ENCODE measurements at regions not wholly inside any gene's neighbourhood (a gene's known extent, or its start where the extent isn't known, plus 50 kb on each side); places are given as distances from the start of the nearest gene placed in this dataset.
"Not testable (repeated sequence)": the region's sequence is repeated elsewhere in the genome, so short reads cannot be mapped to it uniquely, and the experiment has no call there.

DNA sequence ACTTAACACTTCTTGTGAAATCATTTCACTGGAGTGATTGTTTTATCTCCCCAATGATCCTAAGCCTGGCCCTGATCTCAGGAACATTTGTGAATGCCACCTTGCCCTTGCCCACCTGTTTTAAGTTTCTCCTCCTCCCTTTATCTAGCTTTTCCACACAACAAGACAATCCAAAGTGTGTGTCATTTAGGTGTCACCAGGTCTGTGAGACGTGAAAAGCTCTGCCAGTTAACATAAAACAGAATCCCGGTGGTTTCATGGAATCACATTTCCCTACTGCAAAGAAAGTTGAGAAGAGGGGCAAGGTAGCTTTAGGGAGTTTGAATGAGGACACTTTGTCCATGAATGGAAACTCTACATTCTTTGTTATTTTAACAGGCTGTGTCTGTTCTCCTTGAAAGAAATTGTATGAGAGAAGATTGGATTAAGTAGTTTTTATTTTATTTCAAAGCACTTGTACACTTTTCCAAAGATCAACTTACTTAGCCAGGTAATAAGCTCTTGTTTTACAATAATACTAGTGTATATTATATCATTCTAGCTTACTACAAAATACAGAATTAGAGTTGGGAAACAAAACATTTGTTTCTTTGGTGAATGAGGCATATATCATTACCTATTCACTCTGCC is 239.0 kb downstream of the ISL1 start:
- 0 out of 2 replicates have a peak, but pooled peaks cover 4% of the 10 kb centered on the region for H3K9me3 ChIP-seq (ENCODE audit: insufficient read depth, low read depth, low read length)
- WGBS = 36% methylated on average over 2 of the region's 2 CpGs
- H3K4me3 ChIP-seq (ENCODE audit: low read length) = no peak overlapping the region
- no peaks in the 10 kb centered on the region for H3K36me3 ChIP-seq (ENCODE audit: insufficient read depth, low read length)
- no peaks in the 10 kb centered on the region for H3K27me3 ChIP-seq (ENCODE audit: insufficient read depth, low read length)
- H3K4me1 ChIP-seq (ENCODE audit: insufficient read depth, low read length) = peaks cover 27% of the 10 kb centered on the region
- no peak overlapping the region for H3K27ac ChIP-seq (ENCODE audit: low read depth, low read length)
- no peak overlapping the region for H3K9ac ChIP-seq (ENCODE audit: low read depth, low read length)

DNA sequence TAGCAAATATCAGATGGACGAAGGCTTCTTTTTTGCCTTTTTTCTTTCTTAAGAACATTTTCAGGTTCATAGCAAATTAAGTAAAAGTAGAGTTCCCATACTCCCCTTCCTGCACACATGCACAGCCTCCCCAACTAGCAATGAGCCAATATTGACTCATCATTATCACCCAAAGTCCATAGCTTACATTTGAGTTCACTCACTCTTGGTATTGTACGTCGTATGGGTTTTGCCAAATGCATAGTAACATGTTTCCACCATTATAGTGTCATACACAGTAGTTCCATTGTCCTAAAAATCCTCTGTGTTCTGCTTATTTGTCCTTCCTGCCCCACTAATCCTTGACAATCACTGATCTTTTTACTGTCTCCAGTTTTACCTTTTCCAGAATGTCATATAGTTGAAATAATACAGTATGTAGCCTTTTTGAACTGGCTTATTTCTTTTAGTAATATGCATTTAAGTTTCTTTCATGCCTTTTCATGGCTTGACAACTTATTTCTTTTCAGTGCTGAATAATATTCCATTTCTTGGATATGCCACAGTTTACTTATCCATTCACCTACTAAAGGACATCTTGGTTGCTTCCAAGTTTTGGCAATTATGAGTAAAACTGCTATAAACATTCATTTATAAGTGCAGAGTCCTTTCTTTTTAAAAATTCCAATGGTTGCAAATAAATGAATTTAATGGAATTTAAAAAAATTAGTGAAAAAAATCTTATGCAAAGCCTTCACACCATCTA is 242.1 kb downstream of the ISL1 start:
- no peak overlapping the region for H3K4me3 ChIP-seq (ENCODE audit: low read length)
- H3K27ac ChIP-seq (ENCODE audit: low read depth, low read length) = no peak overlapping the region
- H3K27me3 ChIP-seq (ENCODE audit: insufficient read depth, low read length) = no peaks in the 10 kb centered on the region
- H3K4me1 ChIP-seq (ENCODE audit: insufficient read depth, low read length) = peaks cover 18% of the 10 kb centered on the region
- 0 out of 2 replicates have a peak, but pooled peaks cover 4% of the 10 kb centered on the region for H3K9me3 ChIP-seq (ENCODE audit: insufficient read depth, low read depth, low read length)
- H3K36me3 ChIP-seq (ENCODE audit: insufficient read depth, low read length) = no peaks in the 10 kb centered on the region
- 96% methylated on average over 2 of the region's 3 CpGs for WGBS
- H3K9ac ChIP-seq (ENCODE audit: low read depth, low read length) = no peak overlapping the region

- H3K9me3 ChIP-seq (ENCODE audit: insufficient read depth, low read depth, low read length) = peaks cover 14% of the 10 kb centered on the region
- no peak overlapping the region for H3K9ac ChIP-seq (ENCODE audit: low read depth, low read length)
- no peak overlapping the region for H3K4me3 ChIP-seq (ENCODE audit: low read length)
- no peaks in the 10 kb centered on the region for H3K27me3 ChIP-seq (ENCODE audit: insufficient read depth, low read length)
- 92% methylated on average over 2 of the region's 2 CpGs for WGBS
- no peak overlapping the region for H3K27ac ChIP-seq (ENCODE audit: low read depth, low read length)
- H3K36me3 ChIP-seq (ENCODE audit: insufficient read depth, low read length) = no peaks in the 10 kb centered on the region
- H3K4me1 ChIP-seq (ENCODE audit: insufficient read depth, low read length) = no peaks in the 10 kb centered on the region
Observed at GRCh38 chr5:51632027-51632426, 248.8 kb downstream of the ISL1 start.

- Histone ChIP-seq H3K27me3 (ENCODE audit: insufficient read depth, low read length) (no peaks in the 10 kb centered on the region), H3K9ac (ENCODE audit: low read depth, low read length) (no peak overlapping the region), H3K9me3 (ENCODE audit: insufficient read depth, low read depth, low read length) (peaks cover 14% of the 10 kb centered on the region), H3K27ac (ENCODE audit: low read depth, low read length) (no peak overlapping the region), H3K4me1 (ENCODE audit: insufficient read depth, low read length) (no peaks in the 10 kb centered on the region), H3K4me3 (ENCODE audit: low read length) (no peak overlapping the region), H3K36me3 (ENCODE audit: insufficient read depth, low read length) (no peaks in the 10 kb centered on the region)
- 100% methylated on average over 1 of the region's 2 CpGs for WGBS
Observed at GRCh38 chr5:51632793-51633192, 249.5 kb downstream of the ISL1 start.

DNA sequence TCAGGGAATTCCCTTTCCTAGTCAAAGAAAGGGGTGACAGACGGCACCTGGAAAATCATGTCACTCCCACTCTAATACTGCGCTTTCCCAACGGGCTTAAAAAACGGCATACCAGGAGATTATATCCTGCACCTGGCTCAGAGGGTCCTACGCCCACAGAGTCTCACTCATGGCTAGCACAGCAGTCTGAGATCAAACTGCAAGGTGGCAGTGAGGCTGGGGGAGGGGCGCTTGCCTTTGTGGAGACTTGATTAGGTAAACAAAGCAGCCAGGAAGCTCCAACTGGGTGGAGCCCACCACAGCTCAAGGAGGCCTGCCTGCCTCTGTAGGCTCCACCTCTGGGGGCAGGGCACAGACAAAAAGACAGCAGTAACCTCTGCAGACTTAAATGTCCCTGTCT is 253.7 kb downstream of the ISL1 start:
- not testable (repeated sequence) for H3K27me3 ChIP-seq (ENCODE audit: insufficient read depth, low read length); H3K27ac ChIP-seq (ENCODE audit: low read depth, low read length); H3K9ac ChIP-seq (ENCODE audit: low read depth, low read length); H3K36me3 ChIP-seq (ENCODE audit: insufficient read depth, low read length); H3K4me3 ChIP-seq (ENCODE audit: low read length); H3K4me1 ChIP-seq (ENCODE audit: insufficient read depth, low read length)
- peaks cover 14% of the 10 kb centered on the region for H3K9me3 ChIP-seq (ENCODE audit: insufficient read depth, low read depth, low read length)
- WGBS = 91% methylated on average over 6 of the region's 6 CpGs

GRCh38 chr5:51644976-51645375 is 261.7 kb downstream of the ISL1 start:
- Histone ChIP-seq H3K27me3 (ENCODE audit: insufficient read depth, low read length) (no peaks in the 10 kb centered on the region), H3K27ac (ENCODE audit: low read depth, low read length) (no peak overlapping the region), H3K36me3 (ENCODE audit: insufficient read depth, low read length) (no peaks in the 10 kb centered on the region), H3K9ac (ENCODE audit: low read depth, low read length) (no peak overlapping the region), H3K9me3 (ENCODE audit: insufficient read depth, low read depth, low read length) (no peaks in the 10 kb centered on the region), H3K4me3 (ENCODE audit: low read length) (no peak overlapping the region), H3K4me1 (ENCODE audit: insufficient read depth, low read length) (no peaks in the 10 kb centered on the region)
- WGBS = 89% methylated on average over 2 of the region's 2 CpGs

- no peaks in the 10 kb centered on the region for H3K4me1 ChIP-seq (ENCODE audit: insufficient read depth, low read length)
- H3K4me3 ChIP-seq (ENCODE audit: low read length) = no peak overlapping the region
- H3K36me3 ChIP-seq (ENCODE audit: insufficient read depth, low read length) = no peaks in the 10 kb centered on the region
- H3K9me3 ChIP-seq (ENCODE audit: insufficient read depth, low read depth, low read length) = no peaks in the 10 kb centered on the region
- no peak overlapping the region for H3K27ac ChIP-seq (ENCODE audit: low read depth, low read length)
- H3K9ac ChIP-seq (ENCODE audit: low read depth, low read length) = no peak overlapping the region
- H3K27me3 ChIP-seq (ENCODE audit: insufficient read depth, low read length) = no peaks in the 10 kb centered on the region
Observed at GRCh38 chr5:51646482-51646881, 263.2 kb downstream of the ISL1 start.

- peaks cover 12% of the 10 kb centered on the region for H3K4me1 ChIP-seq (ENCODE audit: insufficient read depth, low read length)
- no peak overlapping the region for H3K9ac ChIP-seq (ENCODE audit: low read depth, low read length)
- no peaks in the 10 kb centered on the region for H3K27me3 ChIP-seq (ENCODE audit: insufficient read depth, low read length)
- no peaks in the 10 kb centered on the region for H3K9me3 ChIP-seq (ENCODE audit: insufficient read depth, low read depth, low read length)
- no peak overlapping the region for H3K27ac ChIP-seq (ENCODE audit: low read depth, low read length)
- 92% methylated on average over 1 of the region's 1 CpG for WGBS
- no peak overlapping the region for H3K4me3 ChIP-seq (ENCODE audit: low read length)
- H3K36me3 ChIP-seq (ENCODE audit: insufficient read depth, low read length) = no peaks in the 10 kb centered on the region
Observed at GRCh38 chr5:51650824-51651223, 267.6 kb downstream of the ISL1 start.

DNA sequence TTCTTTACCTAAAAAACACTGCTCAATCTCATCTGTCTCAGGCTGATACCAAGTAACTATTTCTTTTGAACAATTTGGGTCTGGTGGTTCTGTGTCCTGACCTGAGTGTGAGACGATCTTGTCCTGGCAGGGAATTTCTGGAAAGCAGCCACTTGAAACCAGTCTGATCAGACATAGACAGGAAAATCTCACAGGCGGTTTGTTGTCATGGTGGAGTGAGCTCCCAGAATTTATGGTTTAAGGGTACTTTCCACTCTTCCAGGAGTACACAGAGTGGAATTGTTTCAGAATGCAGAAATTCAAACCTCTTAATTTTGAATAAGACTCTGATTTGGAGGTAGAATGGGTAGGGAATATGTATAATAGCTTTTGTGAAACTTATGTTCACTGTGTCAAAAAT is 268.2 kb downstream of the ISL1 start:
- no peak overlapping the region for H3K27ac ChIP-seq (ENCODE audit: low read depth, low read length)
- no peaks in the 10 kb centered on the region for H3K27me3 ChIP-seq (ENCODE audit: insufficient read depth, low read length)
- H3K9me3 ChIP-seq (ENCODE audit: insufficient read depth, low read depth, low read length) = no peaks in the 10 kb centered on the region
- no peaks in the 10 kb centered on the region for H3K36me3 ChIP-seq (ENCODE audit: insufficient read depth, low read length)
- no peak overlapping the region for H3K9ac ChIP-seq (ENCODE audit: low read depth, low read length)
- H3K4me3 ChIP-seq (ENCODE audit: low read length) = no peak overlapping the region
- 93% methylated on average over 2 of the region's 2 CpGs for WGBS
- H3K4me1 ChIP-seq (ENCODE audit: insufficient read depth, low read length) = peaks cover 12% of the 10 kb centered on the region

DNA sequence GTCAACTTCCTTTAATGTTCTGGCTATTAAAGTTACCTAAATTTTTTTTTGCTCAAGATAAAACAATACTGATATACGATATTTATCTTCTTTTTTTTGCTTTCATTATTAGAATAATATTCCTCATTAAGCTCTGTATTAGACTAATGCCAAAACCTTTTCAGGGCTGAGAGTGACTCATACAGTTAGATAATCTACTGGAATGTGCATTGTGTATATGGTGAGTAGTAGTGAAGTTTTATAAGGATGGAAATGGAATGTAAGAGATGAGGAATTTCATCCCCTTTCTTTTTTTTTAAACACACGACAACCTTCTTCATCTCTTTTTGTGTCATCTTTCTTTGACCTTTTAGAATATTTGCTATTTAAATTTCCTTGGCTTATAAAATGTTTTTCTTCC is 268.6 kb downstream of the ISL1 start:
- WGBS = no CpG with 5 or more reads among the region's 2 CpGs
- Histone ChIP-seq H3K27me3 (ENCODE audit: insufficient read depth, low read length) (no peaks in the 10 kb centered on the region), H3K9ac (ENCODE audit: low read depth, low read length) (no peak overlapping the region), H3K27ac (ENCODE audit: low read depth, low read length) (no peak overlapping the region), H3K4me3 (ENCODE audit: low read length) (no peak overlapping the region), H3K9me3 (ENCODE audit: insufficient read depth, low read depth, low read length) (no peaks in the 10 kb centered on the region), H3K4me1 (ENCODE audit: insufficient read depth, low read length) (peaks cover 12% of the 10 kb centered on the region), H3K36me3 (ENCODE audit: insufficient read depth, low read length) (no peaks in the 10 kb centered on the region)

GRCh38 chr5:51652980-51653379 is 269.7 kb downstream of the ISL1 start:
- WGBS = 87% methylated on average over 2 of the region's 2 CpGs

More at GRCh38 chr5:51652980-51653379, 269.7 kb downstream of the ISL1 start:
- H3K36me3 ChIP-seq (ENCODE audit: insufficient read depth, low read length) = no peaks in the 10 kb centered on the region
- peaks cover 12% of the 10 kb centered on the region for H3K4me1 ChIP-seq (ENCODE audit: insufficient read depth, low read length)
- no peaks in the 10 kb centered on the region for H3K9me3 ChIP-seq (ENCODE audit: insufficient read depth, low read depth, low read length)
- H3K27ac ChIP-seq (ENCODE audit: low read depth, low read length) = no peak overlapping the region
- no peak overlapping the region for H3K9ac ChIP-seq (ENCODE audit: low read depth, low read length)
- no peaks in the 10 kb centered on the region for H3K27me3 ChIP-seq (ENCODE audit: insufficient read depth, low read length)
- no peak overlapping the region for H3K4me3 ChIP-seq (ENCODE audit: low read length)
